Fibroblast of lung (primary cell): ENCODE measurements at regions not wholly inside any gene's neighbourhood (a gene's known extent, or its start where the extent isn't known, plus 50 kb on each side); places are given as distances from the start of the nearest gene placed in this dataset.

Source experiments
- EZH2 ChIP-seq: IDR thresholded peaks from 2 replicates; pipeline ENCODE4 v1.5.1; 2012; ENCODE audit warnings: low read length, control low read depth, mild to moderate bottlenecking; ENCODE audit errors: missing control alignments
- TF ChIP-seq, protein P1 (sequence below), 2 donors: IDR thresholded peaks in 1 of 2; conservative IDR thresholded peaks in 1 of 2; 1 replicate in 1 of 2; 2 replicates in 1 of 2; pipeline ENCODE4 v1.5.1; 2011 to 2012; ENCODE audit warnings: low read length in 2 of 2, control low read depth in 1 of 2, inconsistent platforms in 1 of 2, low read depth in 1 of 2, mild to moderate bottlenecking in 1 of 2

DNA sequence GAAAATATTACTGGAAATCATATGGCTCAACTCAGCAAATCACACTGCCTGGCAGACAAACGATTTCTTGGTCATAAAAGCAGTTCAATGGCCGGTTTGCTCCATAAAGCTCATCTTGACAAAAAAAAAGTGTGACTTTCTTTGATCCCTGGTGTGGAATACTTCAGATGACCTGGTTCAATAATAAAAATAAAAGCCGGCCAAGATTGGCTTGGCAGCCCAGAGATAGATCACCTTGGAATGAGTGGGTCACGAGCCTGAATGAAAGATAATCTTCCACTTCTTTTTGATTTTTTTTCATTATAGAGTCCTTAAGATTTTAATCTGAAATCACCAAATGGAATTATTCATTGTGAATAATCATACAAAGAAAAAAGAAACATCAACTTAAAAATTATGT, 445.3 kb upstream of the CITED2 start:
- TF ChIP-seq, protein P1, sequence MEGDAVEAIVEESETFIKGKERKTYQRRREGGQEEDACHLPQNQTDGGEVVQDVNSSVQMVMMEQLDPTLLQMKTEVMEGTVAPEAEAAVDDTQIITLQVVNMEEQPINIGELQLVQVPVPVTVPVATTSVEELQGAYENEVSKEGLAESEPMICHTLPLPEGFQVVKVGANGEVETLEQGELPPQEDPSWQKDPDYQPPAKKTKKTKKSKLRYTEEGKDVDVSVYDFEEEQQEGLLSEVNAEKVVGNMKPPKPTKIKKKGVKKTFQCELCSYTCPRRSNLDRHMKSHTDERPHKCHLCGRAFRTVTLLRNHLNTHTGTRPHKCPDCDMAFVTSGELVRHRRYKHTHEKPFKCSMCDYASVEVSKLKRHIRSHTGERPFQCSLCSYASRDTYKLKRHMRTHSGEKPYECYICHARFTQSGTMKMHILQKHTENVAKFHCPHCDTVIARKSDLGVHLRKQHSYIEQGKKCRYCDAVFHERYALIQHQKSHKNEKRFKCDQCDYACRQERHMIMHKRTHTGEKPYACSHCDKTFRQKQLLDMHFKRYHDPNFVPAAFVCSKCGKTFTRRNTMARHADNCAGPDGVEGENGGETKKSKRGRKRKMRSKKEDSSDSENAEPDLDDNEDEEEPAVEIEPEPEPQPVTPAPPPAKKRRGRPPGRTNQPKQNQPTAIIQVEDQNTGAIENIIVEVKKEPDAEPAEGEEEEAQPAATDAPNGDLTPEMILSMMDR (conservative IDR thresholded peaks at IDR 0.05 in 1 of 2, IDR thresholded peaks at IDR 0.05 in 1 of 2; ENCODE audit: low read depth in 1 of 2, low read length in 2 of 2), result no peak
- no peak for TF ChIP-seq EZH2
